Tibial nerve (tissue), 4 donors: ENCODE measurements at regions not wholly inside any gene's neighbourhood (a gene's known extent, or its start where the extent isn't known, plus 50 kb on each side); places are given as distances from the start of the nearest gene placed in this dataset.

Source experiments
- DNase-seq, 2 donors: peaks; one replicate each; pipeline ENCODE4 v3.0.0-alpha.2; 2019; ENCODE audit warnings: low spot score in 2 of 2
- H3K27ac ChIP-seq, 4 donors: fragments of 200-600 bp; sonication (generic) in 3 of 4; one replicate each; pipeline ENCODE4 v1.5.1; 2017 to 2019; ENCODE audit warnings: mild to moderate bottlenecking in 1 of 4
- H3K27me3 ChIP-seq, 2 donors: fragments of 200-600 bp; sonication (generic) in 1 of 2; one replicate each; pipeline versions ENCODE4 v1.5.1 to v1.6.0; 2017 to 2019
- H3K36me3 ChIP-seq, 3 donors: fragments of 200-600 bp; sonication (generic); one replicate each; pipeline ENCODE4 v1.5.1; 2018 to 2019
- H3K4me1 ChIP-seq, 4 donors: fragments of 200-600 bp; sonication (generic) in 3 of 4; one replicate each; pipeline ENCODE4 v1.5.1; 2017 to 2019
- H3K4me3 ChIP-seq, 4 donors: fragments of 200-600 bp; sonication (generic) in 3 of 4; one replicate each; pipeline ENCODE4 v1.5.1; 2017 to 2019; ENCODE audit warnings: mild to moderate bottlenecking in 1 of 4, moderate library complexity in 1 of 4
- H3K9me3 ChIP-seq, 4 donors: fragments of 200-600 bp; sonication (generic) in 3 of 4; one replicate each; pipeline ENCODE4 v1.5.1; 2017 to 2019
- CTCF ChIP-seq, 5 experiments: fragments of 200-600 bp in 3 of 5; fragments of 450-650 bp in 2 of 5; sonication (generic) in 3 of 5; IDR thresholded peaks; one replicate each; pipeline ENCODE4 v1.5.1; 2016 to 2019; ENCODE audit warnings: antibody characterized with exemption in 5 of 5, mild to moderate bottlenecking in 3 of 5, moderate library complexity in 2 of 5
- EP300 ChIP-seq, 2 donors: sonication (generic); formaldehyde crosslinking; IDR thresholded peaks; one replicate each; pipeline ENCODE4 v1.6.1; 2017; ENCODE audit warnings: antibody characterized with exemption in 2 of 2, mild to moderate bottlenecking in 1 of 2
- POLR2A ChIP-seq, 2 donors: fragments of 450-650 bp; IDR thresholded peaks; one replicate each; pipeline ENCODE4 v1.6.1; 2017; ENCODE audit warnings: antibody characterized with exemption in 2 of 2, mild to moderate bottlenecking in 2 of 2, moderate library complexity in 2 of 2
- WGBS, 2 donors: methylation state at CpG; one replicate each; pipeline ENCODE4 v1.1.5; 2018; 5-methylcytosine and 5-hydroxymethylcytosine counted together

GRCh38 chrX:137405449-137406140, 160.3 kb upstream of the ZIC3 start:
- no peak for TF ChIP-seq POLR2A (IDR thresholded peaks at IDR 0.05)
- no peak for TF ChIP-seq EP300 (IDR thresholded peaks at IDR 0.05)
- no peak for TF ChIP-seq CTCF (IDR thresholded peaks at IDR 0.05)
- Histone ChIP-seq H3K27me3 (no peaks in the 10 kb centered on the region), H3K9me3 (no peaks in the 10 kb centered on the region), H3K4me3 (no peak overlapping the region), H3K4me1 (no peaks in the 10 kb centered on the region), H3K27ac (no peak overlapping the region), H3K36me3 (no peaks in the 10 kb centered on the region)
- DNase-seq = no peak
- 84 to 88% methylated on average over 5 to 23 of the region's 26 CpGs for WGBS, 2 donors

- Histone ChIP-seq H3K9me3 (no peaks in the 10 kb centered on the region), H3K27me3 (no peaks in the 10 kb centered on the region), H3K27ac (no peak overlapping the region), H3K36me3 (no peaks in the 10 kb centered on the region), H3K4me3 (no peak overlapping the region), H3K4me1 (no peaks in the 10 kb centered on the region)
- 31 to 47% methylated on average over 4 of the region's 4 CpGs for WGBS, 2 donors
- TF ChIP-seq CTCF (IDR thresholded peaks at IDR 0.05) = no peak
- no peak for TF ChIP-seq POLR2A (IDR thresholded peaks at IDR 0.05)
- no peak for DNase-seq
Observed at GRCh38 chrX:137401092-137401491, 164.8 kb upstream of the ZIC3 start.

- no peak for DNase-seq
- Histone ChIP-seq H3K4me3 (no peak overlapping the region), H3K9me3 (no peaks in the 10 kb centered on the region), H3K27ac (no peak overlapping the region), H3K36me3 (no peaks in the 10 kb centered on the region), H3K27me3 (no peaks in the 10 kb centered on the region), H3K4me1 (no peaks in the 10 kb centered on the region)
- TF ChIP-seq POLR2A (IDR thresholded peaks at IDR 0.05) (no peak), CTCF (IDR thresholded peaks at IDR 0.05) (no peak), EP300 (IDR thresholded peaks at IDR 0.05) (no peak)
- 76 to 87% methylated on average over 2 of the region's 2 CpGs for WGBS, 2 donors
Observed at GRCh38 chrX:137387646-137388045, 178.3 kb upstream of the ZIC3 start.

GRCh38 chrX:137366018-137366633, 199.8 kb upstream of the ZIC3 start:
- Histone ChIP-seq H3K27ac (no peak overlapping the region), H3K27me3 (peaks cover 0 to 4% of the 10 kb centered on the region in 2 donors), H3K4me1 (no peaks in the 10 kb centered on the region), H3K36me3 (no peaks in the 10 kb centered on the region), H3K4me3 (no peak overlapping the region), H3K9me3 (no peaks in the 10 kb centered on the region)
- DNase-seq = no peak
- 57 to 66% methylated on average over 3 of the region's 3 CpGs for WGBS, 2 donors
- no peak for TF ChIP-seq CTCF (IDR thresholded peaks at IDR 0.05)
- no peak for TF ChIP-seq POLR2A (IDR thresholded peaks at IDR 0.05)

GRCh38 chrX:137363559-137363958, 202.4 kb upstream of the ZIC3 start:
- H3K4me3 ChIP-seq = no peak overlapping the region
- no peak for DNase-seq
- H3K9me3 ChIP-seq = no peaks in the 10 kb centered on the region
- no peak overlapping the region for H3K27ac ChIP-seq
- no peaks in the 10 kb centered on the region for H3K36me3 ChIP-seq
- peaks cover 0 to 4% of the 10 kb centered on the region in 2 donors for H3K27me3 ChIP-seq
- TF ChIP-seq POLR2A (IDR thresholded peaks at IDR 0.05) = no peak
- no peak for TF ChIP-seq EP300 (IDR thresholded peaks at IDR 0.05)
- 80 to 88% methylated on average over 1 of the region's 1 CpG for WGBS, 2 donors
- no peaks in the 10 kb centered on the region for H3K4me1 ChIP-seq
